H9 (cell line): ENCODE measurements at regions not wholly inside any gene's neighbourhood (a gene's known extent, or its start where the extent isn't known, plus 50 kb on each side); places are given as distances from the start of the nearest gene placed in this dataset.
A peak's percentile ranks its signal among the peaks of the same experiment; 100 is the strongest.

ENCODE experiments used
- DNase-seq: peaks from one replicate; pipeline ENCODE4 v3.0.0-alpha.2; 2017
- H2AFZ ChIP-seq: one replicate; pipeline ENCODE4 v1.6.1; 2013; ENCODE audit warnings: mild to moderate bottlenecking, low read length, control low read depth, moderate library complexity
- H2AK5ac ChIP-seq: 2 replicates; pipeline ENCODE4 v1.6.1; 2013; ENCODE audit warnings: low read length, control low read depth, mixed read lengths; ENCODE audit not compliant: insufficient read length
- H2BK120ac ChIP-seq: one replicate; pipeline ENCODE4 v1.6.1; 2013; ENCODE audit warnings: low read depth, mild to moderate bottlenecking, low read length, control low read depth, inconsistent platforms; ENCODE audit not compliant: poor library complexity, severe bottlenecking
- H2BK12ac ChIP-seq: 2 replicates; pipeline ENCODE4 v1.6.1; 2013; ENCODE audit warnings: low read length, control low read depth, mixed read lengths, low read depth; ENCODE audit not compliant: insufficient read length
- H2BK15ac ChIP-seq: 2 replicates; pipeline ENCODE4 v1.6.1; 2013; ENCODE audit warnings: low read depth, low read length, control low read depth
- H2BK20ac ChIP-seq: one replicate; pipeline ENCODE4 v1.6.1; 2013; ENCODE audit warnings: low read depth, mild to moderate bottlenecking, low read length, control low read depth, inconsistent platforms; ENCODE audit not compliant: poor library complexity, severe bottlenecking
- H2BK5ac ChIP-seq: 2 replicates; pipeline ENCODE4 v1.6.1; 2013; ENCODE audit warnings: low read length, control low read depth, mixed read lengths; ENCODE audit not compliant: insufficient read length
- H3K14ac ChIP-seq: 2 replicates; pipeline ENCODE4 v1.6.1; 2013; ENCODE audit warnings: low read length, control low read depth; ENCODE audit not compliant: insufficient read depth
- H3K18ac ChIP-seq: 2 replicates; pipeline ENCODE4 v1.6.1; 2013; ENCODE audit warnings: low read depth, mild to moderate bottlenecking, mixed read lengths, low read length, control low read depth; ENCODE audit not compliant: insufficient read length
- H3K23ac ChIP-seq: 2 replicates; pipeline ENCODE4 v1.6.1; 2013; ENCODE audit warnings: low read length, control low read depth, mixed read lengths, low read depth; ENCODE audit not compliant: insufficient read length
- H3K23me2 ChIP-seq: 2 replicates; pipeline ENCODE4 v1.6.1; 2013; ENCODE audit warnings: low read depth, mild to moderate bottlenecking, mixed read lengths, low read length, control low read depth; ENCODE audit not compliant: insufficient read length, poor library complexity, severe bottlenecking
- H3K27ac ChIP-seq: 2 replicates; pipeline ENCODE4 v1.5.1; 2013; ENCODE audit warnings: low read length, control low read depth, mixed read lengths, low read depth; ENCODE audit not compliant: insufficient read length
- H3K27me3 ChIP-seq: 2 replicates; pipeline ENCODE4 v1.6.1; 2013; ENCODE audit warnings: low read length, control low read depth, inconsistent platforms; ENCODE audit not compliant: insufficient read depth
- H3K4ac ChIP-seq: 2 replicates; pipeline ENCODE4 v1.6.1; 2013; ENCODE audit warnings: low read depth, mild to moderate bottlenecking, control low read depth, inconsistent platforms, low read length, moderate library complexity
- H3K4me1 ChIP-seq: 2 replicates; pipeline ENCODE4 v1.6.1; 2013; ENCODE audit warnings: low read length, control low read depth, inconsistent platforms; ENCODE audit not compliant: insufficient read depth
- H3K4me2 ChIP-seq: 2 replicates; pipeline ENCODE4 v1.6.1; 2013; ENCODE audit warnings: low read length, control low read depth, mixed read lengths; ENCODE audit not compliant: insufficient read length, insufficient read depth
- H3K56ac ChIP-seq: 2 replicates; pipeline ENCODE4 v1.6.1; 2013; ENCODE audit warnings: low read depth, mild to moderate bottlenecking, mixed read lengths, low read length, control low read depth; ENCODE audit not compliant: insufficient read length
- H3K79me1 ChIP-seq: 2 replicates; pipeline ENCODE4 v1.6.1; 2013; ENCODE audit warnings: low read depth, mild to moderate bottlenecking, moderate library complexity, low read length, control low read depth, inconsistent platforms; ENCODE audit not compliant: insufficient read depth, poor library complexity, severe bottlenecking
- H3K79me2 ChIP-seq: 2 replicates; pipeline ENCODE4 v1.6.1; 2013; ENCODE audit warnings: low read length, control low read depth, inconsistent platforms; ENCODE audit not compliant: insufficient read depth
- H3K9ac ChIP-seq: 2 replicates; pipeline ENCODE4 v1.6.1; 2013; ENCODE audit warnings: low read length, control low read depth, mixed read lengths; ENCODE audit not compliant: insufficient read length; ENCODE audit errors: extremely low read depth
- H3K9me3 ChIP-seq: one replicate; pipeline ENCODE4 v1.6.1; 2013; ENCODE audit warnings: low read depth, low read length, inconsistent platforms; ENCODE audit not compliant: control insufficient read depth
- H3T11ph ChIP-seq: one replicate; pipeline ENCODE4 v1.6.1; 2013; ENCODE audit warnings: mild to moderate bottlenecking, low read length, control low read depth, inconsistent platforms
- H4K20me1 ChIP-seq: one replicate; pipeline ENCODE4 v1.6.1; 2013; ENCODE audit not compliant: control insufficient read depth, insufficient read length, insufficient read depth
- H4K5ac ChIP-seq: 2 replicates; pipeline ENCODE4 v1.6.1; 2013; ENCODE audit warnings: low read depth, mild to moderate bottlenecking, mixed read lengths, low read length, control low read depth; ENCODE audit not compliant: insufficient read length
- H4K8ac ChIP-seq: replicated peaks from 2 replicates; pipeline ENCODE4 v1.6.1; 2013; ENCODE audit warnings: low read length, control low read depth, mixed read lengths, low read depth; ENCODE audit not compliant: insufficient read length
- H4K91ac ChIP-seq: 2 replicates; pipeline ENCODE4 v1.6.1; 2013; ENCODE audit warnings: low read depth, mild to moderate bottlenecking, moderate library complexity, mixed read lengths, low read length, control low read depth; ENCODE audit not compliant: insufficient read length
- H3K27ac Mint-ChIP-seq, 3 experiments: 2 replicates in 2 of 3; 3 replicates in 1 of 3; pipeline ENCODE4 v1.8.0; 2020 to 2021; ENCODE audit warnings: mixed read lengths in 3 of 3, mild to moderate bottlenecking in 1 of 3, moderate library complexity in 1 of 3
- H3K27me3 Mint-ChIP-seq: 2 replicates; pipeline ENCODE4 v1.8.0; 2021; ENCODE audit warnings: low read depth, mild to moderate bottlenecking, moderate library complexity, mixed read lengths
- H3K36me3 Mint-ChIP-seq, 3 experiments: 2 replicates in 2 of 3; 3 replicates in 1 of 3; pipeline ENCODE4 v1.8.0; 2020 to 2021; ENCODE audit warnings: low read depth in 3 of 3, mixed read lengths in 3 of 3; ENCODE audit not compliant: insufficient read depth in 1 of 3
- H3K4me1 Mint-ChIP-seq, 2 experiments: 2 replicates each; pipeline ENCODE4 v1.8.0; 2020; ENCODE audit warnings: mixed read lengths in 2 of 2
- H3K4me3 Mint-ChIP-seq, 2 experiments: 2 replicates in 1 of 2; 3 replicates in 1 of 2; pipeline ENCODE4 v1.8.0; 2020 to 2021; ENCODE audit warnings: mild to moderate bottlenecking in 2 of 2, mixed read lengths in 2 of 2, moderate library complexity in 1 of 2
- H3K9me3 Mint-ChIP-seq, 2 experiments: 2 replicates in 1 of 2; 3 replicates in 1 of 2; pipeline ENCODE4 v1.8.0; 2020; ENCODE audit warnings: mild to moderate bottlenecking in 2 of 2, mixed read lengths in 2 of 2, moderate library complexity in 1 of 2
- WGBS: extraction: QIAGEN DNeasy Blood & Tissue Kit; methylation state at CpG from one replicate; pipeline ENCODE4 v1.1.7; 2013; ENCODE audit warnings: missing lambda C conversion rate, low lambda C conversion rate, mixed read lengths; ENCODE audit not compliant: insufficient read length; ENCODE audit errors: extremely low coverage; 5-methylcytosine and 5-hydroxymethylcytosine counted together
- TF ChIP-seq, protein P1 (sequence below): fragments of 200-600 bp; sonication (generic); conservative IDR thresholded peaks from 3 replicates; pipeline ENCODE4 v1.8.0; 2021; ENCODE audit warnings: antibody characterized with exemption, mild to moderate bottlenecking

DNA sequence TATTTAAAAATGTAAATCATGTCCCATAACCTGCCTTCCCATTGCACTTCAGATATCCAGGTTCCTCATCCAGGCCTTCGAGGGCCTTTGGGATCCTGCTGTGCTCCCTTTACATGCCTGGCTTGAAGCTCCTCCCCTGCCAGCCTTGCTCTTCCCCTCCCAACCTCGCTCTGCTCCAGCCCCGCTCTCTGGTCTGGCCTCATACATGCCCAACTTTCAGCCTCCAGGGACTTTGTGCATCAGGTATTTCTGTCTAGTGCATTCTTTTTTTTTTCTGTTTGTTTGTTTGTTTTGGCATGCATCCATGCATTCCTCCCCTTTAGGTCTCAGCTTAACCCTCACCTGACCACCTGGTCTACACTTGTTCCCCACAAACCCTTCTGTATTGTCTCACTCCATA lies 160.3 kb downstream of the SNX10 start:
- H2BK5ac ChIP-seq: no peak overlapping the region
- peaks cover 1% of the 10 kb centered on the region; the same call in 1 of the 2 replicates for H3K4me1 ChIP-seq
- no peak overlapping the region for H2BK120ac ChIP-seq
- H3K4me1 Mint-ChIP-seq: peaks cover 15 to 23% of the 10 kb centered on the region in 2 experiments
- H4K20me1 ChIP-seq: no peaks in the 10 kb centered on the region
- no peak overlapping the region for H3K23ac ChIP-seq
- H3K4ac ChIP-seq: no peak overlapping the region
- no peak overlapping the region for H3K18ac ChIP-seq
- no peaks in the 10 kb centered on the region for H3K9me3 ChIP-seq
- no peak overlapping the region for H3K27ac ChIP-seq
- H3K27me3 ChIP-seq: no peaks in the 10 kb centered on the region
- H3K79me1 ChIP-seq: no peaks in the 10 kb centered on the region
- no peak overlapping the region for H3K56ac ChIP-seq
- H3K23me2 ChIP-seq: no peaks in the 10 kb centered on the region
- no peak overlapping the region for H3K14ac ChIP-seq
- H4K8ac ChIP-seq: no peak overlapping the region
- no peak overlapping the region for H2AFZ ChIP-seq
- no peaks in the 10 kb centered on the region; the same call in none of the 2 replicates for H3K27me3 Mint-ChIP-seq
- no peak overlapping the region for H2AK5ac ChIP-seq
- WGBS: no CpG with 5 or more reads among the region's 3 CpGs
- no peaks in the 10 kb centered on the region for H3K79me2 ChIP-seq
- DNase-seq: peak; percentile 69
- H3K36me3 Mint-ChIP-seq: no peaks in the 10 kb centered on the region
- H3K9ac ChIP-seq: no peak overlapping the region
- H4K91ac ChIP-seq: no peak overlapping the region
- no peak overlapping the region for H3K4me2 ChIP-seq
- no peak overlapping the region for H2BK15ac ChIP-seq
- no peak overlapping the region for H4K5ac ChIP-seq
- no peak overlapping the region for H2BK20ac ChIP-seq
- peak overlapping the region in 2 of 3 experiments; percentile 8 to 29; a peak in 2 of 7 replicates for H3K27ac Mint-ChIP-seq
- H3K4me3 Mint-ChIP-seq: peak overlapping the region in 1 of 2 experiments; percentile 17; a peak in 1 of 5 replicates
- H3T11ph ChIP-seq: no peak overlapping the region
- no peak overlapping the region for H2BK12ac ChIP-seq
- TF ChIP-seq, protein P1, sequence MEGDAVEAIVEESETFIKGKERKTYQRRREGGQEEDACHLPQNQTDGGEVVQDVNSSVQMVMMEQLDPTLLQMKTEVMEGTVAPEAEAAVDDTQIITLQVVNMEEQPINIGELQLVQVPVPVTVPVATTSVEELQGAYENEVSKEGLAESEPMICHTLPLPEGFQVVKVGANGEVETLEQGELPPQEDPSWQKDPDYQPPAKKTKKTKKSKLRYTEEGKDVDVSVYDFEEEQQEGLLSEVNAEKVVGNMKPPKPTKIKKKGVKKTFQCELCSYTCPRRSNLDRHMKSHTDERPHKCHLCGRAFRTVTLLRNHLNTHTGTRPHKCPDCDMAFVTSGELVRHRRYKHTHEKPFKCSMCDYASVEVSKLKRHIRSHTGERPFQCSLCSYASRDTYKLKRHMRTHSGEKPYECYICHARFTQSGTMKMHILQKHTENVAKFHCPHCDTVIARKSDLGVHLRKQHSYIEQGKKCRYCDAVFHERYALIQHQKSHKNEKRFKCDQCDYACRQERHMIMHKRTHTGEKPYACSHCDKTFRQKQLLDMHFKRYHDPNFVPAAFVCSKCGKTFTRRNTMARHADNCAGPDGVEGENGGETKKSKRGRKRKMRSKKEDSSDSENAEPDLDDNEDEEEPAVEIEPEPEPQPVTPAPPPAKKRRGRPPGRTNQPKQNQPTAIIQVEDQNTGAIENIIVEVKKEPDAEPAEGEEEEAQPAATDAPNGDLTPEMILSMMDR: no peak
- no peaks in the 10 kb centered on the region for H3K9me3 Mint-ChIP-seq
